Activated CD4-positive, alpha-beta memory T cell treated with anti-CD3 and anti-CD28 coated beads, Interleukin-2, amount 10 ng/mL, durations not matched to agents 7 days and 5 days (primary cell): ENCODE measurements at regions not wholly inside any gene's neighbourhood (a gene's known extent, or its start where the extent isn't known, plus 50 kb on each side); places are given as distances from the start of the nearest gene placed in this dataset.

Experiments
- CTCF ChIA-PET: fragments of 350-600 bp; sonication (Branson Sonifier 250); formaldehyde crosslinking; loops from one replicate; lab custom pipeline; 2021; ENCODE audit warnings: antibody characterized with exemption, inconsistent platforms; lab: Charles Lee
- POLR2A ChIA-PET: fragments of 350-600 bp; sonication (Branson Sonifier 250); formaldehyde crosslinking; loops from one replicate; lab custom pipeline; 2021; ENCODE audit warnings: antibody characterized with exemption; lab: Charles Lee
- DNase-seq: peaks from one replicate; pipeline ENCODE4 v3.0.0-alpha.2; 2020
- H3K27ac Mint-ChIP-seq: one replicate; pipeline ENCODE4 v1.8.0; 2021; ENCODE audit warnings: mild to moderate bottlenecking, mixed read lengths
- H3K27me3 Mint-ChIP-seq: one replicate; pipeline ENCODE4 v1.8.0; 2021; ENCODE audit warnings: mixed read lengths
- H3K36me3 Mint-ChIP-seq: one replicate; pipeline ENCODE4 v1.8.0; 2021; ENCODE audit warnings: low read depth, mixed read lengths
- H3K4me1 Mint-ChIP-seq: one replicate; pipeline ENCODE4 v1.8.0; 2021; ENCODE audit warnings: mixed read lengths
- H3K4me3 Mint-ChIP-seq: one replicate; pipeline ENCODE4 v1.8.0; 2021; ENCODE audit warnings: mild to moderate bottlenecking, mixed read lengths
- H3K9me3 Mint-ChIP-seq: one replicate; pipeline ENCODE4 v1.8.0; 2021; ENCODE audit warnings: mixed read lengths

DNA sequence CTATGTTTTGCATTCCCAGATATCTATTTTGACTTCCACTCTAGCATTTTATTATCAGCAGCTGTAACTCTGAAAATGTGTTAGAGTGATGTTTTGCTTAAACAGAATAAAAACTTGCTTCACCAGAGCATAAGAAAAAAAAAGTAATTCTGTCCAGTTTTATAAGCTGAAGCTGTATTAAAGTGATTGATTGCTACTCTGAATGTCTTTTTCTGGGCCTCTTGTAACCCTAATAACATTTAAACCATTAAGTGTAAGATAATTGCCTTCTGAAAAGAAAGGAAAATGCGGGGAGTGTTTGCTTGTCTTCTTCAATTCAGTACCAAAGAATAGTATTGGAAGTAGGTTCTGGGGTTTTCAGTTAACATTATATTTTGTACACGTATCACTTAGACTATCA lies 57.9 kb upstream of the UBE2E1 start:
- H3K4me1 Mint-ChIP-seq, result no peaks in the 10 kb centered on the region
- no peaks in the 10 kb centered on the region for H3K9me3 Mint-ChIP-seq
- no peaks in the 10 kb centered on the region for H3K36me3 Mint-ChIP-seq
- peaks cover 13% of the 10 kb centered on the region for H3K27me3 Mint-ChIP-seq
- H3K4me3 Mint-ChIP-seq, result no peak overlapping the region
- POLR2A ChIA-PET, result no interaction called here
- no peak overlapping the region for H3K27ac Mint-ChIP-seq
- CTCF ChIA-PET, result no interaction called here
- DNase-seq, result no peak

- no peak for DNase-seq
- POLR2A ChIA-PET, result no interaction called here
- Mint-ChIP-seq H3K4me1 (no peaks in the 10 kb centered on the region), H3K27me3 (peaks cover 13% of the 10 kb centered on the region), H3K36me3 (no peaks in the 10 kb centered on the region), H3K9me3 (no peaks in the 10 kb centered on the region), H3K27ac (no peak overlapping the region), H3K4me3 (no peak overlapping the region)
- CTCF ChIA-PET, result no interaction called here
Observed at GRCh38 chr3:23748398-23749110, 57.2 kb upstream of the UBE2E1 start.

DNA sequence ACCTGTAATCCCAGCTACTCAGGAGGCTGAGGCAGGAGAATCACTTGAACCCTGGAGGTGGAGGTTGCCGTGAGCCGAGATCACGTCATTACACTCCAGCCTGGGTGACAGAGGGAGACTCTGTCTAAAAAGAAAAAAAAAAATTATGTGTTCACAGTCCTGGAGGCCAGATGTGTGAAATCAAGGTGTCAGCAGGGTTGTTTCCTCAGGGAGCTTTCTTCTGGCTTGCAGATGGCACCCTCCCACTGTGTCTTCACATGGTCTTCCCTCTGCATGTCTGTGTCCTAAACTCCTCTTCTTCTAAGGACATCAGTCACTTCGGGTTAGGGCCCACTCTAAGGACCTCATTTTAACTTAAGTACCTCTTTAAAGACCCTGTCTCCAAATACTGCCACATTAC lies 56.1 kb upstream of the UBE2E1 start:
- H3K4me1 Mint-ChIP-seq, result no peaks in the 10 kb centered on the region
- H3K27me3 Mint-ChIP-seq, result peaks cover 13% of the 10 kb centered on the region
- DNase-seq, result no peak
- H3K9me3 Mint-ChIP-seq, result no peaks in the 10 kb centered on the region
- POLR2A ChIA-PET, result no interaction called here
- no peaks in the 10 kb centered on the region for H3K36me3 Mint-ChIP-seq
- CTCF ChIA-PET, result no interaction called here
- no peak overlapping the region for H3K4me3 Mint-ChIP-seq
- no peak overlapping the region for H3K27ac Mint-ChIP-seq

GRCh38 chr3:23750573-23751210 lies 55.1 kb upstream of the UBE2E1 start:
- Mint-ChIP-seq H3K4me3 (no peak overlapping the region), H3K27me3 (peaks cover 10% of the 10 kb centered on the region), H3K4me1 (no peaks in the 10 kb centered on the region), H3K36me3 (no peaks in the 10 kb centered on the region), H3K9me3 (no peaks in the 10 kb centered on the region), H3K27ac (no peak overlapping the region)
- ChIA-PET CTCF (no interaction called here), POLR2A (no interaction called here)
- DNase-seq, result no peak

DNA sequence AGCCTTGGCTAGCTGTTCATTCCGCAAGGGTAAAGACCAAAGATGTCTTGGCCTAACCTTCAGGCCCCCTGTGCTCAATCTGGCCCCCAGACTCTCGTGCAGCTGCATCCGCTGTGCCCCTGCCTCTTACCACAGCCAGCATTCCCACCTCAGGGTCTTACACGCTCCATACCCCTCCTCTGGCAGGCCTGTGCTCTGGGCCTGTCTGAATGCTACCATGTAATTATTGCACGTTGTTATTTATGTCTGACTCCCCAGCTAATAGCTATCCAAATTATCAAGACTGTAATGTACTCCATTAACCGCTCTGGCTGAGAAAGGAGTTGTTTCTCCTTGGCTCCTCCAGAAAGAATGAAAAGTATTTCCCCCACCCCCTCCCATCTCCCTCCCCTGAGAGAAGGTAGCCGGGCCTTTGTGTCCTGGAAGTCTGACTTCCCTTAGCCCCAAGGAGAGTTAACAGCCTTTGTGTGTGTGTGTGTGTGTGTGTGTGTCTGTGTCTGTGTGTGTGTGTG lies 54.5 kb upstream of the UBE2E1 start:
- peaks cover 14% of the 10 kb centered on the region for H3K27me3 Mint-ChIP-seq
- H3K27ac Mint-ChIP-seq, result no peak overlapping the region
- no peak overlapping the region for H3K4me3 Mint-ChIP-seq
- H3K36me3 Mint-ChIP-seq, result no peaks in the 10 kb centered on the region
- ChIA-PET CTCF (no interaction called here), POLR2A (no interaction called here)
- DNase-seq, result no peak
- H3K9me3 Mint-ChIP-seq, result no peaks in the 10 kb centered on the region
- H3K4me1 Mint-ChIP-seq, result no peaks in the 10 kb centered on the region

DNA sequence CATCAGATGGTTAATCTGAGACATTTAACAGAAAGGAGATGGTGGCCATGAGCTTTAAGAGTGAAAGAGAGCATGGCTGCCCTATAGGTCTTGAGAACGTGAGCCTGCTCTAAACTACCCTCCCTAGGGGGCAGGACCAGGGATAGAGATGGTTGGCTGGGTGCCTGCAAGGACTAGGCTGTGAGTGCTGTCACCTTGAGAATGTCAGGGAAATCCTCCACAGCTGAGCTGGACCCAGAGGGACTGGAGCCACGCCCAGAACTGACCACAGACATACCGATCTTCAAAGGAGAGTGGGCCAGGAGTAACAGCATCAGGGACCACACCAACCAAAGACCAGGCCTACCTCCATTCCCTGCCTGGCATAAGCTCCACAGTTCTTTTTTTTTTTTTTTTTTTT lies 53.6 kb upstream of the UBE2E1 start:
- H3K9me3 Mint-ChIP-seq, result no peaks in the 10 kb centered on the region
- ChIA-PET CTCF (no interaction called here), POLR2A (no interaction called here)
- DNase-seq, result no peak
- H3K4me1 Mint-ChIP-seq, result no peaks in the 10 kb centered on the region
- no peaks in the 10 kb centered on the region for H3K36me3 Mint-ChIP-seq
- H3K4me3 Mint-ChIP-seq, result no peak overlapping the region
- peaks cover 17% of the 10 kb centered on the region for H3K27me3 Mint-ChIP-seq
- H3K27ac Mint-ChIP-seq, result no peak overlapping the region

DNA sequence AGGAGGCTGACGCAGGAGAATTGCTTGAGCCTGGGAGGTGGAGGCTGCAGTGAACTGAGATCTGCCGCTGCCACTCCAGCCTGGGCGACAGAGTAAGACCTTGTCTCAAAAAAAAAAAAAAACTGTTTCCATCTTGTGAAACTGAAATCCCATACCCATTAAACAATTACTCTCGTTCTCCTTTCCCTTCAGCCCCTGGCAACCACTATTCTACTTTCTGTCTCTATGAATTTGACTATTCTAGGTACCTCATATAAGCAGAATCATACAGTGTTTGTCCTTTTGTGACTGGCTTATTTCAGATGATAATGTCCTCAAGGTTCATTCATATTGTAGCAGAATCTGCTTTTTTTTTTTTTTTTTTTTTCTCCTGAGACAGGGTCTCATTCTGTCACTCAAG lies 51.5 kb upstream of the UBE2E1 start:
- H3K27me3 Mint-ChIP-seq, result peaks cover 17% of the 10 kb centered on the region
- no peaks in the 10 kb centered on the region for H3K4me1 Mint-ChIP-seq
- ChIA-PET POLR2A (no interaction called here), CTCF (no interaction called here)
- no peak overlapping the region for H3K4me3 Mint-ChIP-seq
- DNase-seq, result no peak
- H3K9me3 Mint-ChIP-seq, result no peaks in the 10 kb centered on the region
- H3K36me3 Mint-ChIP-seq, result no peaks in the 10 kb centered on the region
- no peak overlapping the region for H3K27ac Mint-ChIP-seq
